Suprapubic skin (tissue), 4 donors: ENCODE measurements at regions not wholly inside any gene's neighbourhood (a gene's known extent, or its start where the extent isn't known, plus 50 kb on each side); places are given as distances from the start of the nearest gene placed in this dataset.

Experiments used
- CTCF ChIP-seq, 2 donors: fragments of 200-600 bp in 1 of 2; fragments of 450-650 bp in 1 of 2; sonication (generic) in 1 of 2; IDR thresholded peaks; one replicate each; pipeline ENCODE4 v1.5.1; 2016 to 2019; ENCODE audit warnings: antibody characterized with exemption in 2 of 2, mild to moderate bottlenecking in 1 of 2, moderate library complexity in 1 of 2
- EP300 ChIP-seq: sonication (generic); formaldehyde crosslinking; IDR thresholded peaks from one replicate; pipeline ENCODE4 v1.6.1; 2017; ENCODE audit warnings: antibody characterized with exemption
- POLR2A ChIP-seq, 2 donors: fragments of 450-650 bp; IDR thresholded peaks; one replicate each; pipeline ENCODE4 v1.6.1; 2017; ENCODE audit warnings: antibody characterized with exemption in 2 of 2, mild to moderate bottlenecking in 2 of 2, moderate library complexity in 2 of 2
- POLR2AphosphoS5 ChIP-seq, 3 donors: sonication (generic); formaldehyde crosslinking; IDR thresholded peaks; one replicate each; pipeline ENCODE4 v1.6.1; 2017; ENCODE audit warnings: antibody characterized with exemption in 3 of 3

DNA sequence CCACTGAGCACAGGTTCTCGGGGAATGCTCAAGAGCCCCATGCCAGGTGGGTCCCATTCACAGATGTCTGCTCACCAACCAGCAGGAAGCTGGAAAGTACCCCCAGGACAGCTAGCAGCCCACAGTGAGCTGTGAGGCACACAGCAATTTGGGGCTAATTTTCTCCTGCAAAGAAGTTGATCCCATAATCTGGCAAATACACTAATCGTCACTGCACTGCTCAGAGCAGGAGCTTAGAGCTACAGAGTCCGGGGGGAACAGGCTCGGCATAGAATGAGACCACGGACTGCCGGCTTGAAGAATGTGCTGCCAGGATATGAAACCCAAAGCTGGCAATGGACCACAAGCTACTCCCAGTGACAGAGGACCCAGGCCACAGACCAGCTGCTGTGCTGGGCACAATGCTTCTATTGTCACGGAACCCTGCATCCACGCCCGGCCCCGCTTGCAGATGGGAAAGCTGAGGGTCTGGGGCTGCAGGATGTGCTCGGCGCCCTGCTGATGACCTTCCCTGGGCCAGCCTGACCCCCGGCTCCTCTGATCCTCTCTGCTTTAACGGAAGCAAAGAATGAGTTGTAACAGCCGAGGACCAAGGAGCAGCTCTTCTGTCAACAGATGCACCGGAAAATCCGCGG lies 239.7 kb downstream of the CTTN start:
- no peak for TF ChIP-seq CTCF (IDR thresholded peaks at IDR 0.05)
- TF ChIP-seq POLR2A (IDR thresholded peaks at IDR 0.05): no peak
- no peak for TF ChIP-seq EP300
- TF ChIP-seq POLR2AphosphoS5 (IDR thresholded peaks at IDR 0.05): no peak
